Keratinocyte (primary cell): ENCODE measurements at regions not wholly inside any gene's neighbourhood (a gene's known extent, or its start where the extent isn't known, plus 50 kb on each side); places are given as distances from the start of the nearest gene placed in this dataset.
"Not testable (repeated sequence)": the region's sequence is repeated elsewhere in the genome, so short reads cannot be mapped to it uniquely, and the experiment has no call there.

Experiments
- DNase-seq: peaks from one replicate; pipeline ENCODE4 v3.0.0-alpha.2; 2011; ENCODE audit warnings: low read depth, missing footprints, low spot score
- FAIRE-seq: peaks from 2 replicates; lab custom pipeline; 2011; peaks lifted over from hg19 to GRCh38; lab: Jason Lieb, UNC
- H2AFZ ChIP-seq: 2 replicates; pipeline ENCODE4 v1.6.0; 2012; ENCODE audit warnings: low read length, control low read depth, inconsistent platforms; ENCODE audit not compliant: control insufficient read depth
- H3K27ac ChIP-seq: 2 replicates; pipeline ENCODE4 v1.5.1; 2011; ENCODE audit warnings: low read length; ENCODE audit not compliant: control insufficient read depth, insufficient read depth
- H3K27me3 ChIP-seq: 3 replicates; pipeline ENCODE4 v1.6.0; 2011; ENCODE audit warnings: low read length; ENCODE audit not compliant: control insufficient read depth, insufficient read depth; ENCODE audit errors: extremely low read depth
- H3K36me3 ChIP-seq, 2 experiments: 2 replicates in 1 of 2; 3 replicates in 1 of 2; pipeline ENCODE4 v1.5.1; 2011; ENCODE audit warnings: low read length in 2 of 2, mild to moderate bottlenecking in 1 of 2; ENCODE audit not compliant: control insufficient read depth in 2 of 2, insufficient read depth in 2 of 2; ENCODE audit errors: extremely low read depth in 1 of 2
- H3K4me1 ChIP-seq: 3 replicates; pipeline ENCODE4 v1.5.1; 2011; ENCODE audit warnings: low read length; ENCODE audit not compliant: control insufficient read depth, insufficient read depth; ENCODE audit errors: extremely low read depth
- H3K4me2 ChIP-seq: 3 replicates; pipeline ENCODE4 v1.6.0; 2011; ENCODE audit warnings: low read depth, low read length; ENCODE audit not compliant: control insufficient read depth, insufficient read depth; ENCODE audit errors: extremely low read depth
- H3K4me3 ChIP-seq, 3 experiments: fragments of 200-600 bp in 1 of 3; sonication (generic) in 1 of 3; 2 replicates in 2 of 3; 3 replicates in 1 of 3; pipeline ENCODE4 v1.5.1; 2011 to 2016; ENCODE audit warnings: low read length in 3 of 3, mild to moderate bottlenecking in 3 of 3, control low read depth in 2 of 3, inconsistent platforms in 1 of 3, low read depth in 1 of 3, mixed read lengths in 1 of 3, mixed run types in 1 of 3, moderate library complexity in 1 of 3; ENCODE audit not compliant: control insufficient read depth in 2 of 3, insufficient read depth in 2 of 3; ENCODE audit errors: extremely low read depth in 1 of 3
- H3K79me2 ChIP-seq: 2 replicates; pipeline ENCODE4 v1.6.0; 2012; ENCODE audit warnings: low read length; ENCODE audit not compliant: control insufficient read depth, insufficient read depth
- H3K9ac ChIP-seq: 3 replicates; pipeline ENCODE4 v1.6.0; 2011; ENCODE audit warnings: low read length; ENCODE audit not compliant: control insufficient read depth, insufficient read depth; ENCODE audit errors: extremely low read depth
- H3K9me1 ChIP-seq: 3 replicates; pipeline ENCODE4 v1.6.0; 2011; ENCODE audit warnings: low read length; ENCODE audit not compliant: control insufficient read depth, insufficient read depth; ENCODE audit errors: extremely low read depth
- H3K9me3 ChIP-seq: 2 replicates; pipeline ENCODE4 v1.5.1; 2012; ENCODE audit warnings: low read depth, low read length; ENCODE audit not compliant: control insufficient read depth
- H4K20me1 ChIP-seq: 3 replicates; pipeline ENCODE4 v1.6.0; 2011; ENCODE audit warnings: low read length; ENCODE audit not compliant: control insufficient read depth, insufficient read depth; ENCODE audit errors: extremely low read depth
- CTCF ChIP-seq, 3 experiments: IDR thresholded peaks in 1 of 3; conservative IDR thresholded peaks in 1 of 3; optimal IDR thresholded peaks in 1 of 3; 2 replicates in 2 of 3; 3 replicates in 1 of 3; pipeline versions ENCODE3 to v1.5.1; 2011; ENCODE audit warnings: low read length in 3 of 3, mild to moderate bottlenecking in 3 of 3, moderate library complexity in 2 of 3, control low read depth in 1 of 3, inconsistent platforms in 1 of 3; ENCODE audit not compliant: insufficient read depth in 2 of 3; ENCODE audit errors: extremely low read depth in 1 of 3
- EZH2 ChIP-seq: IDR thresholded peaks from one replicate; pipeline ENCODE4 v1.6.1; 2012; ENCODE audit warnings: inconsistent platforms, mild to moderate bottlenecking, low read length, moderate library complexity
- dilution Hi-C: fragments of 300-500 bp; cut with MboI; formaldehyde crosslinking; loops from one replicate; pipeline ENCODE4 v1.7.0; 2020; ENCODE audit warnings: low sequenced_read_pairs; ENCODE audit not compliant: extremely low pct_ligation_motif_present

- TF ChIP-seq EZH2 (no peak), CTCF (optimal IDR thresholded peaks at IDR 0.05 in 1 of 3, IDR thresholded peaks at IDR 0.05 in 1 of 3, conservative IDR thresholded peaks at IDR 0.05 in 1 of 3; ENCODE audit: extremely low read depth in 1 of 3, insufficient read depth in 2 of 3, low read length in 3 of 3) (no peak)
- Histone ChIP-seq H2AFZ (peak overlapping the region; percentile 39), H3K9me3 (no peaks in the 10 kb centered on the region), H3K27ac (no peak overlapping the region), H3K4me2 (no peak overlapping the region), H3K79me2 (no peaks in the 10 kb centered on the region), H3K4me1 (no peaks in the 10 kb centered on the region), H3K4me3 (no peak overlapping the region), H3K36me3 (no peaks in the 10 kb centered on the region), H4K20me1 (no peaks in the 10 kb centered on the region), H3K27me3 (no peaks in the 10 kb centered on the region), H3K9me1 (no peaks in the 10 kb centered on the region), H3K9ac (no peak overlapping the region)
- FAIRE-seq (no peak), DNase-seq (no peak)
- dilution Hi-C loops, result no loop called here
Measured at GRCh38 chr1:244154872-244155531, 103.9 kb downstream of the ZBTB18 start.

GRCh38 chr1:244155661-244156060 is 104.6 kb downstream of the ZBTB18 start:
- FAIRE-seq, result no peak
- dilution Hi-C loops, result no loop called here
- Histone ChIP-seq H3K9ac (no peak overlapping the region), H3K27me3 (no peaks in the 10 kb centered on the region), H3K4me1 (no peaks in the 10 kb centered on the region), H3K9me3 (no peaks in the 10 kb centered on the region), H3K4me3 (no peak overlapping the region), H3K36me3 (no peaks in the 10 kb centered on the region), H3K79me2 (no peaks in the 10 kb centered on the region), H2AFZ (no peak overlapping the region), H3K9me1 (no peaks in the 10 kb centered on the region), H3K4me2 (no peak overlapping the region), H4K20me1 (no peaks in the 10 kb centered on the region), H3K27ac (no peak overlapping the region)
- TF ChIP-seq EZH2 (no peak), CTCF (optimal IDR thresholded peaks at IDR 0.05 in 1 of 3, IDR thresholded peaks at IDR 0.05 in 1 of 3, conservative IDR thresholded peaks at IDR 0.05 in 1 of 3; ENCODE audit: extremely low read depth in 1 of 3, insufficient read depth in 2 of 3, low read length in 3 of 3) (no peak)
- no peak for DNase-seq

- dilution Hi-C loops, H2AFZ ChIP-seq, H3K4me1 ChIP-seq, H3K27me3 ChIP-seq, H3K9me1 ChIP-seq, H3K36me3 ChIP-seq, H3K9ac ChIP-seq, H3K4me3 ChIP-seq, H3K79me2 ChIP-seq, H3K27ac ChIP-seq, H3K9me3 ChIP-seq, H4K20me1 ChIP-seq, DNase-seq, FAIRE-seq, H3K4me2 ChIP-seq: not testable (repeated sequence)
Measured at GRCh38 chr1:244156617-244157016, 105.5 kb downstream of the ZBTB18 start.
